ENCODE measurements at regions not wholly inside any gene's neighbourhood (a gene's known extent, or its start where the extent isn't known, plus 50 kb on each side); places are given as distances from the start of the nearest gene placed in this dataset.

GRCh38 chr11:115965767-115966504, 461.7 kb upstream of the CADM1 start:
- Mint-ChIP-seq H3K4me1 (no peaks in the 10 kb centered on the region), H3K4me3 (no peak overlapping the region), H3K9me3 (peaks cover 0 to 8% of the 10 kb centered on the region in 2 donors), H3K27me3 (no peaks in the 10 kb centered on the region), H3K27ac (no peak overlapping the region)
- ATAC-seq (no peak), DNase-seq (no peak)

- H3K27ac Mint-ChIP-seq, result no peak overlapping the region
- H3K4me1 Mint-ChIP-seq, result no peaks in the 10 kb centered on the region
- H3K27me3 Mint-ChIP-seq, result peaks cover 4% of the 10 kb centered on the region
- DNase-seq (no peak), ATAC-seq (no peak)
- H3K4me3 Mint-ChIP-seq, result no peak overlapping the region
- H3K9me3 Mint-ChIP-seq, result no peaks in the 10 kb centered on the region
Measured at GRCh38 chr11:115964091-115964490, 459.9 kb upstream of the CADM1 start.

- H3K9me3 Mint-ChIP-seq, result no peaks in the 10 kb centered on the region
- no peak overlapping the region for H3K27ac Mint-ChIP-seq
- H3K27me3 Mint-ChIP-seq, result peaks cover 11% of the 10 kb centered on the region
- ATAC-seq, result no peak
- no peaks in the 10 kb centered on the region for H3K4me1 Mint-ChIP-seq
- no peak for DNase-seq
- no peak overlapping the region for H3K4me3 Mint-ChIP-seq
Measured at GRCh38 chr11:115963156-115963555, 458.9 kb upstream of the CADM1 start.

GRCh38 chr11:115961159-115962003, 457.2 kb upstream of the CADM1 start:
- H3K27ac Mint-ChIP-seq, result peak overlapping the region in 1 of 2 donors; percentile 42
- ATAC-seq (no peak), DNase-seq (no peak)
- no peaks in the 10 kb centered on the region for H3K4me1 Mint-ChIP-seq
- no peak overlapping the region for H3K4me3 Mint-ChIP-seq
- peaks cover 11% of the 10 kb centered on the region for H3K27me3 Mint-ChIP-seq
- H3K9me3 Mint-ChIP-seq, result no peaks in the 10 kb centered on the region

- H3K4me1 Mint-ChIP-seq, result no peaks in the 10 kb centered on the region
- no peak for ATAC-seq
- no peak for DNase-seq
- peaks cover 11% of the 10 kb centered on the region for H3K27me3 Mint-ChIP-seq
- no peak overlapping the region for H3K4me3 Mint-ChIP-seq
- no peaks in the 10 kb centered on the region for H3K9me3 Mint-ChIP-seq
- H3K27ac Mint-ChIP-seq, result no peak overlapping the region
Measured at GRCh38 chr11:115959081-115959486, 454.9 kb upstream of the CADM1 start.

GRCh38 chr11:115958089-115959000, 454.1 kb upstream of the CADM1 start:
- no peaks in the 10 kb centered on the region for H3K4me1 Mint-ChIP-seq
- H3K9me3 Mint-ChIP-seq, result no peaks in the 10 kb centered on the region
- H3K4me3 Mint-ChIP-seq, result no peak overlapping the region
- H3K27ac Mint-ChIP-seq, result no peak overlapping the region
- H3K27me3 Mint-ChIP-seq, result peaks cover 11% of the 10 kb centered on the region
- no peak for DNase-seq
- peak; percentile 33 for ATAC-seq

GRCh38 chr11:115955803-115956202, 451.6 kb upstream of the CADM1 start:
- Mint-ChIP-seq H3K4me3 (no peak overlapping the region), H3K9me3 (peaks cover 5 to 7% of the 10 kb centered on the region in 2 donors), H3K27me3 (peaks cover 11% of the 10 kb centered on the region), H3K27ac (no peak overlapping the region), H3K4me1 (no peaks in the 10 kb centered on the region)
- DNase-seq (no peak), ATAC-seq (no peak)

GRCh38 chr11:115950660-115951059, 446.4 kb upstream of the CADM1 start:
- DNase-seq (no peak), ATAC-seq (no peak)
- no peaks in the 10 kb centered on the region for H3K4me1 Mint-ChIP-seq
- H3K27me3 Mint-ChIP-seq, result peaks cover 6% of the 10 kb centered on the region
- H3K27ac Mint-ChIP-seq, result no peak overlapping the region
- H3K4me3 Mint-ChIP-seq, result no peak overlapping the region
- H3K9me3 Mint-ChIP-seq, result peaks cover 16 to 27% of the 10 kb centered on the region in 2 donors

GRCh38 chr11:115944596-115944995, 440.4 kb upstream of the CADM1 start:
- peaks cover 9% of the 10 kb centered on the region for H3K27me3 Mint-ChIP-seq
- no peak for ATAC-seq
- no peak for DNase-seq
- no peak overlapping the region for H3K4me3 Mint-ChIP-seq
- peaks cover 12 to 26% of the 10 kb centered on the region in 2 donors for H3K9me3 Mint-ChIP-seq
- no peaks in the 10 kb centered on the region for H3K4me1 Mint-ChIP-seq
- no peak overlapping the region for H3K27ac Mint-ChIP-seq

GRCh38 chr11:115942011-115942410, 437.8 kb upstream of the CADM1 start:
- Mint-ChIP-seq H3K27ac (no peak overlapping the region), H3K27me3 (peaks cover 9% of the 10 kb centered on the region), H3K4me3 (no peak overlapping the region), H3K4me1 (no peaks in the 10 kb centered on the region), H3K9me3 (peaks cover 5 to 12% of the 10 kb centered on the region in 2 donors)
- ATAC-seq (no peak), DNase-seq (no peak)

- no peak overlapping the region for H3K4me3 Mint-ChIP-seq
- no peak overlapping the region for H3K27ac Mint-ChIP-seq
- H3K27me3 Mint-ChIP-seq, result peaks cover 9% of the 10 kb centered on the region
- ATAC-seq (peak; percentile 78), DNase-seq (peak in 1 of 2 donors; percentile 36)
- H3K4me1 Mint-ChIP-seq, result no peaks in the 10 kb centered on the region
- H3K9me3 Mint-ChIP-seq, result peaks cover 5 to 12% of the 10 kb centered on the region in 2 donors
Measured at GRCh38 chr11:115941481-115941993, 437.3 kb upstream of the CADM1 start.

- no peak overlapping the region for H3K27ac Mint-ChIP-seq
- H3K4me3 Mint-ChIP-seq, result no peak overlapping the region
- H3K27me3 Mint-ChIP-seq, result peaks cover 7% of the 10 kb centered on the region
- ATAC-seq, result no peak
- no peaks in the 10 kb centered on the region for H3K4me1 Mint-ChIP-seq
- no peak for DNase-seq
- H3K9me3 Mint-ChIP-seq, result peaks cover 5 to 8% of the 10 kb centered on the region in 2 donors
Measured at GRCh38 chr11:115941044-115941443, 436.8 kb upstream of the CADM1 start.

GRCh38 chr11:115939731-115940421, 435.7 kb upstream of the CADM1 start:
- DNase-seq (no peak), ATAC-seq (no peak)
- no peak overlapping the region for H3K4me3 Mint-ChIP-seq
- no peaks in the 10 kb centered on the region for H3K9me3 Mint-ChIP-seq
- no peaks in the 10 kb centered on the region for H3K4me1 Mint-ChIP-seq
- no peak overlapping the region for H3K27ac Mint-ChIP-seq
- no peaks in the 10 kb centered on the region for H3K27me3 Mint-ChIP-seq

- no peaks in the 10 kb centered on the region for H3K9me3 Mint-ChIP-seq
- ATAC-seq (no peak), DNase-seq (no peak)
- H3K27me3 Mint-ChIP-seq, result no peaks in the 10 kb centered on the region
- no peaks in the 10 kb centered on the region for H3K4me1 Mint-ChIP-seq
- no peak overlapping the region for H3K27ac Mint-ChIP-seq
- no peak overlapping the region for H3K4me3 Mint-ChIP-seq
Measured at GRCh38 chr11:115939104-115939730, 435.0 kb upstream of the CADM1 start.
